ENCODE measurements at regions not wholly inside any gene's neighbourhood (a gene's known extent, or its start where the extent isn't known, plus 50 kb on each side); places are given as distances from the start of the nearest gene placed in this dataset.

- DNase-seq, result peak in 2 of 5 donors; percentile 34 to 46
Measured at GRCh38 chr13:106619688-106620555, 52.0 kb upstream of the ARGLU1 start.

More at GRCh38 chr13:106619688-106620555, 52.0 kb upstream of the ARGLU1 start:
- TF ChIP-seq CTCF (IDR thresholded peaks at IDR 0.05) (peak; percentile 61 to 89 (median 79)), POLR2A (IDR thresholded peaks at IDR 0.05) (no peak)
- H3K4me1 ChIP-seq, result peaks cover 0 to 20% (median 5%) of the 10 kb centered on the region in 12 donors
- peak; percentile 88 to 93 (median 89) for ATAC-seq
- peaks cover 0 to 8% (median 0%) of the 10 kb centered on the region in 9 donors for H3K27me3 ChIP-seq
- peak overlapping the region in 8 of 12 donors; percentile 18 to 38 (median 32) for H3K4me3 ChIP-seq
- no peaks in the 10 kb centered on the region for H3K9me3 ChIP-seq
- WGBS, 4 donors, result 17 to 20% (median 18%) methylated on average over 10 of the region's 10 CpGs
- H3K36me3 ChIP-seq, result no peaks in the 10 kb centered on the region
- intact Hi-C loops (cut with DNase I), result loop anchor here in 9 of 10 donors (2.0 to 10.0 kb wide), 10 partner anchors 43 to 535 kb away; partner anchors contain the start of genes EFNB2 (in 4 of the 9) and ARGLU1 (in 2 of the 9)
- H3K27ac ChIP-seq, result peak overlapping the region in 8 of 12 donors; percentile 8 to 65 (median 42)

MicroRNAs encoded in the stretch of these regions (microRNA counts, 767-probe panel; counts per million panel counts)
- microRNA hsa-miR-1267, result 349 to 758 counts per million in 2 donors

Small RNA genes in the stretch of these regions (microRNA-seq; reads per million reads assigned to microRNA genes)
- 0 reads per million in 4 donors for gene MIR1267
